Upper lobe of left lung (tissue), 4 donors: ENCODE measurements at regions not wholly inside any gene's neighbourhood (a gene's known extent, or its start where the extent isn't known, plus 50 kb on each side); places are given as distances from the start of the nearest gene placed in this dataset.

Experiments used
- CTCF ChIP-seq, 6 experiments: fragments of 450-650 bp in 4 of 6; fragments of 200-600 bp in 2 of 6; sonication (generic) in 2 of 6; IDR thresholded peaks; one replicate each; pipeline ENCODE4 v1.5.1; 2016 to 2019; ENCODE audit warnings: antibody characterized with exemption in 6 of 6
- POLR2A ChIP-seq, 4 donors: fragments of 450-650 bp; IDR thresholded peaks; one replicate each; pipeline ENCODE4 v1.5.1; 2016 to 2017; ENCODE audit warnings: antibody characterized with exemption in 4 of 4, mild to moderate bottlenecking in 2 of 4
- POLR2AphosphoS5 ChIP-seq, 2 donors: sonication (generic); formaldehyde crosslinking; IDR thresholded peaks; one replicate each; pipeline ENCODE4 v1.5.1; 2017; ENCODE audit warnings: antibody characterized with exemption in 2 of 2

- no peak for TF ChIP-seq POLR2AphosphoS5 (IDR thresholded peaks at IDR 0.05)
- no peak for TF ChIP-seq POLR2A (IDR thresholded peaks at IDR 0.05)
- no peak for TF ChIP-seq CTCF (IDR thresholded peaks at IDR 0.05)
Observed at GRCh38 chr5:163619273-163619934, 114.0 kb downstream of the MAT2B start.
